ENCODE measurements at regions not wholly inside any gene's neighbourhood (a gene's known extent, or its start where the extent isn't known, plus 50 kb on each side); places are given as distances from the start of the nearest gene placed in this dataset.

DNA sequence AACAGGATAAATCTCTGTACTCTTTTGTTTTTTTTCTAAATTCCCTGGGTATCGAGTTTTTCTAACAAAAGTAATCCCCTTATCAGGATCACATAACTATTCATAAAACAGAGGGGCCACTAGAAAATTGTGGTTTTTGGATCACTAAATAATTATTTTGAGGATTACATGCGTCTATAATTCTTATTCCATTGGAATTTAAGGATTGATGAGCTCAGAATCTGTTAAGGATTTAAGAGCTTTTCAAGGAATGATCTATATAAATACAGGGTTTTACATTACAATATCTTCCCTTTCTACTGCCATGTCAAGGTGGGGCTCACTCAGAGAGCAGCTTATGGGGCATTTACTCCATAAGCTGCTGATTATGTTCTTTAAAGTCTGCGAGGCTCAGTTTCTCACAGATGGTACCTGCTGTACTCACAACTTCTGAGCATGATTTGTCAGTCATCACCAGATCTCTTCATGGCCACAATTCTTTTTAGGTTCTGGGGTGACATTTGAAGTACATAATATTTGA is 449.8 kb downstream of the PCDH17 start:
- TF ChIP-seq CHD2 (IDR thresholded peaks at IDR 0.05; ENCODE audit: low read depth, low read length) (no peak), GFI1 (CRISPR knock-in tag; IDR thresholded peaks at IDR 0.05; ENCODE audit: borderline replicate concordance) (no peak), CREB1 (IDR thresholded peaks at IDR 0.05) (no peak), CREB1 (CRISPR knock-in tag; IDR thresholded peaks at IDR 0.05) (no peak), JUND (CRISPR knock-in tag; IDR thresholded peaks at IDR 0.05) (no peak), SKIL (CRISPR knock-in tag; IDR thresholded peaks at IDR 0.05; ENCODE audit: borderline replicate concordance) (no peak), POLR2AphosphoS5 (IDR thresholded peaks at IDR 0.05; ENCODE audit: low read depth, low read length) (no peak), MTA1 (CRISPR knock-in tag; IDR thresholded peaks at IDR 0.05; ENCODE audit: borderline replicate concordance) (no peak), POGZ (CRISPR knock-in tag; IDR thresholded peaks at IDR 0.05) (no peak), ZNF121 (CRISPR knock-in tag; IDR thresholded peaks at IDR 0.05) (no peak)
- TF ChIP-seq, protein P1, sequence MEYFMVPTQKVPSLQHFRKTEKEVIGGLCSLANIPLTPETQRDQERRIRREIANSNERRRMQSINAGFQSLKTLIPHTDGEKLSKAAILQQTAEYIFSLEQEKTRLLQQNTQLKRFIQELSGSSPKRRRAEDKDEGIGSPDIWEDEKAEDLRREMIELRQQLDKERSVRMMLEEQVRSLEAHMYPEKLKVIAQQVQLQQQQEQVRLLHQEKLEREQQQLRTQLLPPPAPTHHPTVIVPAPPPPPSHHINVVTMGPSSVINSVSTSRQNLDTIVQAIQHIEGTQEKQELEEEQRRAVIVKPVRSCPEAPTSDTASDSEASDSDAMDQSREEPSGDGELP (IDR thresholded peaks at IDR 0.05; ENCODE audit: borderline replicate concordance, low read depth): no peak
- TF ChIP-seq, protein P2, sequence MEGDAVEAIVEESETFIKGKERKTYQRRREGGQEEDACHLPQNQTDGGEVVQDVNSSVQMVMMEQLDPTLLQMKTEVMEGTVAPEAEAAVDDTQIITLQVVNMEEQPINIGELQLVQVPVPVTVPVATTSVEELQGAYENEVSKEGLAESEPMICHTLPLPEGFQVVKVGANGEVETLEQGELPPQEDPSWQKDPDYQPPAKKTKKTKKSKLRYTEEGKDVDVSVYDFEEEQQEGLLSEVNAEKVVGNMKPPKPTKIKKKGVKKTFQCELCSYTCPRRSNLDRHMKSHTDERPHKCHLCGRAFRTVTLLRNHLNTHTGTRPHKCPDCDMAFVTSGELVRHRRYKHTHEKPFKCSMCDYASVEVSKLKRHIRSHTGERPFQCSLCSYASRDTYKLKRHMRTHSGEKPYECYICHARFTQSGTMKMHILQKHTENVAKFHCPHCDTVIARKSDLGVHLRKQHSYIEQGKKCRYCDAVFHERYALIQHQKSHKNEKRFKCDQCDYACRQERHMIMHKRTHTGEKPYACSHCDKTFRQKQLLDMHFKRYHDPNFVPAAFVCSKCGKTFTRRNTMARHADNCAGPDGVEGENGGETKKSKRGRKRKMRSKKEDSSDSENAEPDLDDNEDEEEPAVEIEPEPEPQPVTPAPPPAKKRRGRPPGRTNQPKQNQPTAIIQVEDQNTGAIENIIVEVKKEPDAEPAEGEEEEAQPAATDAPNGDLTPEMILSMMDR (CRISPR knock-in tag; IDR thresholded peaks at IDR 0.05): no peak

Data from HepG2 (cell line).